NCI-H1694 (cell line): ENCODE measurements at regions not wholly inside any gene's neighbourhood (a gene's known extent, or its start where the extent isn't known, plus 50 kb on each side); places are given as distances from the start of the nearest gene placed in this dataset.
"Not testable (repeated sequence)": the region's sequence is repeated elsewhere in the genome, so short reads cannot be mapped to it uniquely, and the experiment has no call there.

Experiments used
- DNase-seq: peaks from one replicate; lab custom pipeline; 2025; lab: John Stamatoyannopoulos, UW

DNA sequence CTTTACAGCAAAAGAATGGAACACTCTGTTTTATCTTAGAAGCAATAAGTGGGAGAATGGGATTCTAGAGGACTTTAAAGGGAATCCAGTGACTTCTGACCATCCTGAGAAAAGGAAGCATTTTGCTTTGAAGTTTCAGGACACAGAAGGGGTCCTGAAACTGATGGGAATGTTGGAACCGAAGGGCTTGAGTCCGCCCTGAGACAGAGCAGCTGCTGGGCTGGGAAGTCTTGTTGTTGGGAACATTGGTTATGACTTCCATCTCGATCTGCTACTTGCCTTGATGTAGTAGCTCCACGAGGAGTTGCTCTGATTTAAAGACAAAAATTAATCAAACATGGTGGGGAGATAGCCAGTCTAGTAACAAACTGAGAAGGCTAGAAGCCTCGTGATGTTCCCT is 177.6 kb downstream of the JCAD start:
- no peak for DNase-seq

DNA sequence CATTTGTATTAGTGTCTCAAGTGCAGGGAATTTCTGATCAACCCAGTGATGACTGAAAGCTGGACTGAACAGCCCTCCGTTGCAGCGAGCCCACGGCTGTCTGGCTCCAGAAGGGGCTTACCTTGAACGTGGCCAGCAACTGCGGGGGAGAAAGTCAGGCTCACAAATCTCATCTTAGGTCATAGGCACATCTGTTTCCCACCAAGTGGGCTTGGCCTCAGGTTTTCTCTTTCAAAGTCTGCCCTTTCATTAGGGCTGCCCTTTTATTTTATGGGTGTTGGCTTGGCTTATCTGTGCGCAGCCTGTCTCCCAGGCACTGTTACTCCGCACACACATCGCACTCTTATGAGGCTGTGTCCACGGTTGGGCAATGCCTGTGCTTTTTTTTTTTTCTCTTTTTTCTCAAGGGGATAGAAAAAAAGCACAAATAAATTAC is 178.0 kb downstream of the JCAD start:
- no peak for DNase-seq

DNA sequence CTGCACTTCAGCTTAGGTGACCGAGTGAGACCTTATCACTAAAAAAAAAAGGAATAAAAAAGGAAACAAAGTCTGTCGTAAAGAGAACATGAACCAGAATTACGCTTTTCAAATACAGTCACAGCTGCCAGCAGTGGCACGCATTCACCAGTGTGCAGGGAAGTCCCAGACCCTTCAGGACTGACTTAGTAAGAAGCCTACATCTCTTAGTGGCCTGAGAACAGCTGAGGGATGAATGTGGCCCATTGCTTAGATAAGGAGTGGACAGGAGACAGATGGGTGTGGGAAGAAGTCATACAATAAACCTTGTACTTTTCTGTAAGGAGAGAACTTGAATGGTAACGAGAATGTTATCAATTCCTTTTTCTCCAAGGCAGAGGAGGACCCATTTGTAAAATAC is 178.5 kb downstream of the JCAD start:
- DNase-seq: no peak

DNA sequence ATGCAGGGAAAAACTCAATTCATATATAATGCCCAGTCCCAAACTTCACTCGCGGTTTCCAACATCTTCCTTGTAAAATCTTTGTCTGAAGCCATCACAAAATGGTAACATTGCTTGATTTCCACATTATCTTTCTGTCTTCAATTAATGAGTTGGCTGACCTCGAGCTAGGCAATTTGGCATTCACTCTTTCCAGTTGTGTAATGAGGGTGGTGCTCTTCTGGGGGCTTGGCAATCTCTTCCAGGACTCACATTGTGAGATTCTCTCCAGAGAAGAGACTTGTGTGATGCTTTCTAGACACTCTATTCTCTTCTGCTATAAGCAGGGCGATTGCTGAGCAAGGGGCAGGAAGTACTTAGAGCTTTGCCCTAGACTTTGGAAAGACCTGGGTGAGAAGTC is 179.5 kb downstream of the JCAD start:
- DNase-seq: no peak

DNA sequence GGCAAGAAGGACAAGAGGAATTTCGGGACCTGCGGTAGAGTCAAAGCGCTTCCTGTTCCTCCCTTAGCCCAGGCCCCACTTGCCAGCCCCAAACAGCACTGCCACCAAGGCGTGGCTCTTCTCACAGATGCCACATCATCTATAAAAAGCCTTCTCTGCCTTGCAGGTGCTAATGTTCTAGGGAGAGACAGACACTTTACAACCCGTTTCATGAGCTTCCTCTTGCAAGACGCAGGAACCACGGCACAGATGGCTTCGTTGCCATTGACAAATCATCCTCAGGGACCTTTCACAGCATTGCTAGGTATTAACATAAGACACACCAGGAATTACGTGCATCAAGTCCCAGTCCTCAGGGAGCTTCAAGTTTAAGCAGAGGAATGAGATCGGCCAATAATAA is 180.9 kb downstream of the JCAD start:
- DNase-seq: no peak

DNA sequence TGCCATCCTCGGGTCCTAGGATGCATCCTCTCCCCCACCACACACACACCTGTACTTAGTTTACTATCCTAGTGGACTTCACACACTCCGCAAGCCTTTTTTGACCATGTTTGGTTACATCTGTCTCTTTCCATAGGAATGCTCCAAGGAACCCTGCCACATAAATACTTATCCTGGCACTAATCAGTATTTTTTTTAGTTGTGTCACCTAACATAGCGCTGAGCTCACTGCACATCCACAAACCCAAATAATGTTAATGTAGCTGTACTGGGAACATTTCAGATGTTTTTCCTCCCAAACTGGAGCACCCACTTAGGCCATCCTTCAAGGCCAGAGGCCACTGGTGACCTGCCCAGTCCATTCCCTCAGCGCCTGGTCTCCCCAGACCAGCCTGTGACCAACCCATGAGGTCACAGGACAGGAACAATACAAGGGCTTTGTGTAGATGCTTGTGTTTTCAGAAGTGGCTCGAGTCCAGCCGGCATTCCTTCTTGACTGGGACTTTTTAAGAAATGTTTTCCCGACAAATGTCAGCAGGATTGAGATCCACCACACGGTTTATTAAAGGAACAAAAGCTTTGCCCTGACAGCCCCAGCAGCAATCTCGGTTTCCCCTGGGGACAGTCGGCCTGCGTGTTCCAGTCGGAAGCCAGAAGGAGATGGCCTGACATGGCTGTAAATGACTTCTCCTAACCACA is 181.4 kb downstream of the JCAD start:
- DNase-seq: no peak

DNA sequence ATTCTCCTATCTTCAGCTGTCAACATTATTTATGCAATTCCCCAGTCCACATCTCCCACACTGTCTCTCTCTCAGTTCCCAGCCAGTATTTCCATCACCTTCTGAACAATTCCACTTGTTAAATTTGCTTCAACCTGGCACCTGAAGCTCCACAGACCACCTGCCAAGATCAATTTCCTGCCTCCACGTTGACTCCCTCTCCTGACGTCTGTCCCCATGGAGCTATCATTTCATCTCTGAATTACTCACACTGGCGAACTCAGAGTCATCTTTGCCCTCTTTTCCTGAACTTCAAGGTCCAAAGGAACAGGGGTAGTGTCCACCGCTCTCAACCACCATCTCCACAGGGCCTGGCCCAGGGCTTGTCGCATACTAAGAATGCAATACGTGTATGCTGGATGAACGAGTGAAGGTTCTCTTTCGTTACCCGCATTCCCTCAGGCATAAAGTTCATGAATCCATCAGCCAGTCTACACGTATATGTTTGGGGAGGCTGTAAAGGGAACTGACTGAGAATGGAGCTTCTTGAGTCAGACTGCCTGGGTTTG is 183.3 kb downstream of the JCAD start:
- DNase-seq: no peak

DNA sequence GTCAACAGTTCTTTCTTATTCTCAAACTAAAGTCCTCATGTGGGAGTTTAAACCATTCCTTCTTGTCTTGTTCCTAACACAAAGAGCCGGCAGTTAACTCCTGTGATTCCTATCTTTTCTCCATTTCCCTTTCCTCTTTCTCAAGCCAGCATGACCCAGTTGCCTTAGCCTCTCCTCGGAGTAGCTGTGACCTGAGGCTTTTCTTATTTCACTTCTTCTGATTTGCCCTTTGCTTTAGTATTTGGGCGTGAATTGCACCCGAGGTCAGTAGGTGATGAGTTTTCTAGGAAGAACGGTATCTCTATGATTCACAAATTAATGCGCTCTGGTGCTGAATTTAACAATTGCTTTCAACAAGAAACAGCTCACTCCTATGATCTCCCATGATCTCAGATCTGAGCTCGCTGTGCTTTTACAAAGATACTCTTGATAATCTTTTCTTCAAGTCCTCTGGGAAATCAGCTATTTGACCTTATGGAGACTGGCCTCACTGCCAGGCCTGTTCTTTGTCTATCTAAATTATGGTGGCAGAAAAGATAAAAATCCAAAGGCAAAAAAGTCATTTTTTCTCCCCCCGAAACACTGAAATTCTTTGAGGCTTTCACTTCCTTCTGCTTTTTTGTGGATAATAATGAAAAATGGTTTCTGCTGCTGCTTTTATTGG is 184.6 kb downstream of the JCAD start:
- no peak for DNase-seq

DNA sequence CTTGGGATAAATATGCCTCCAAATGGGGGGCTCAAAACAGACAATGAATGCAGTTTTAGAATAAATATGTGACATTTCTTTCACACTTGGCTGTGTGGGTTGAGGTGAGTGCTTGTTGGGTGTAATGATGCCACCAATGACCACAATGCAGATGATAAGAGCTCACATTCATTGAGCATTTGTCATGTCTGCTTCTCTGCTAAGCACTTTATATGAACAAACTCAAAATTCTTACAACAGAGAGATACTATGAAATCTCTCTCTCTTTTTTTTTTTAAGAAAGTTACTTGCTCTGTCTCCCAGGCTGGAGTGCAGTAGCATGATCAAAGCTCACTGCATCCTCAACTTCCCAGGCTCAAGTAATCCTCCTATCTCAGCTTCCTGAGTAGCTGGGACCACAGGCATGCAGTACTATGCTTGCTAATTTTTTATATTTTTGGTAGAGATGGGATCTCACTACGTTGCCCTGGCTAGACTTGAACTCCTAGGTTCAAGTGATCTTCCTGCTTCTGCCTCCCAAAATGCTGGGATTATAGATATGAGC is 185.4 kb downstream of the JCAD start:
- no peak for DNase-seq

DNA sequence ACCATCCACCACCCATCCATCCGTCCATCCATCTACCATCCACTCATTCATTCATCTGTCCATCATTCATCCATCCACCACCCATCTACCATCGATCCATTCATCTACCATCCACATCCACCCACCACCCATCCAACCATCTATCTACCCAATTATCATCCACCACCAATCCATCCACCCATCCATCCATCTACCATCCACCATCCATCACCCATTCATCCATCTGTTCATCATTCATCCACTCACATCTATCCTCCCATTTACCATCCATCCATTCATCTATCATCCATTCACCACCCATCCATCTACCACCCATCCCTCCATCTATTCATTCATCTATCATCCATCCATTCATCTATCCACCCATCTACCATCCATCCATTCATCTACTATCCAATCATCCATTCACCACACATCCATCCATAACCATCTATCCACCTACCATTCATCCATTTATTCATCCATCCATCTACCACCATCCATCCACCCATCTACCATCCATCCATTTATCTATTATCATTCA is 188.8 kb downstream of the JCAD start:
- no peak for DNase-seq

DNA sequence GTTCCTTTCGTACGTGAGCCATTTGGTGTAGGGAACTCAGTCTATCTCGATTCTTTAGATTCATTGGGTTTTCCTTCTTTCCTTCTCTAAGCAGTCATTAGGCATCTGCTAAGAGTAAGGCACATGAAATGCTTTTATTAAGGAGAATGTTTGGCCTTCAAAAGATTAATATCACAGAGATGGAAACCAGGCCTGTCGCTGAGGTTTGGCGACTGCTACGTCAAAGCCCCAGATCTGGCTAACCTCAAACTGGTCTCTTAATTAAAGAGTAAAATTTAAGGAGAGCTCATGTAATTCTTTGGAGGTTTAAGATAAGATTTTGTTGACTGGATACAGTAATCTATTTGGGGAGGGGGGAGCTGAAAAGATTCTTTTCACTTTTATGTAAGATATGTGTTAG is 189.8 kb downstream of the JCAD start:
- DNase-seq: no peak

DNA sequence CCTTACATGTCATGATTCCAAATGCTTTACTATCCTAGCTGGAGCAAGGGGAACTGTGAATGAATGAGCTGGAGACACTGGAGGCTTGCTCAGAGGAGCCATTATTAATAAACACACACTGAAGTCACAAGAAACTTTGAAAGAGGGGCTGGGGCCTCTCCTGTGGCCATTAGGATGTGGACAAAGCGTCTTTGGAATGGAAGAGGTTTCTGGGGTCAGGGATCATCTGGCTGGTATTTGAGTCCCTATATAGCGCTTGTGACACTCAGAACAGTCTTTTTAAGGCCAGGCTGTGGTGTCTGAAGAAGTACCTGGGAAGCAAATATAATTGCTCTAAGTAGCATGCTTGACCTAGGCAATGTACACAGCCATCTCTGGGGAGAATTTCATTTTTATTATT is 193.0 kb downstream of the JCAD start:
- DNase-seq: no peak

DNA sequence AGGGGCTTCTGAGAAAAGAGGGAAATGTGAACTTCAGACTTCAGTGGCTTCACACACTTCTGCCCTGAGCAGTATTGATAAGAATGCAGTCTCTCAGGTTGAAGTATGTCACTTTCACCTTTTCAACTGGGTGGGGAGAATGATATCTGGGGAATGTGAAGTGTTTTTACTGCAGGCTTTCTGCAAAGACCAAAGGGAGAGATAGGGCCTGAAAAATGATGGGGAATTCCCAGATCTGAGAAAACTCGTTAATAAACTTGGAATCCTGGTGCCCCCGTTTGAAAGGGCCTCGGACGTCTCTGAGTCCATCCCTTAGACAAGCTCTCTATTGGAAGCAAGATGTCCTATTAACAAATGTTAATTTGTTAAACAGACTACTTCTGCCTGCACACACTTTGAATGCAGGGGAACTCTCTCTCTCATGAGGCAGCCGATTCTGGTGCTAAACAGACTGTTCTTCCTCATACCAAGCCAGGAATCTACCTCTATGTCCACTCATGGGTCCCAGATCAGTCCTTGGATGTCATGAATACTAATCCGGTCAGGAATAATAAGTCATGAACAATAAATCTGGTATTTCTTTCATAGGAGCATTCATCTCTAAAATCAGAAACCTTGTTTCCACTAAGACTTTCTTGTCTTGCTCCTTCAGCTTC is 193.6 kb downstream of the JCAD start:
- DNase-seq: no peak

DNA sequence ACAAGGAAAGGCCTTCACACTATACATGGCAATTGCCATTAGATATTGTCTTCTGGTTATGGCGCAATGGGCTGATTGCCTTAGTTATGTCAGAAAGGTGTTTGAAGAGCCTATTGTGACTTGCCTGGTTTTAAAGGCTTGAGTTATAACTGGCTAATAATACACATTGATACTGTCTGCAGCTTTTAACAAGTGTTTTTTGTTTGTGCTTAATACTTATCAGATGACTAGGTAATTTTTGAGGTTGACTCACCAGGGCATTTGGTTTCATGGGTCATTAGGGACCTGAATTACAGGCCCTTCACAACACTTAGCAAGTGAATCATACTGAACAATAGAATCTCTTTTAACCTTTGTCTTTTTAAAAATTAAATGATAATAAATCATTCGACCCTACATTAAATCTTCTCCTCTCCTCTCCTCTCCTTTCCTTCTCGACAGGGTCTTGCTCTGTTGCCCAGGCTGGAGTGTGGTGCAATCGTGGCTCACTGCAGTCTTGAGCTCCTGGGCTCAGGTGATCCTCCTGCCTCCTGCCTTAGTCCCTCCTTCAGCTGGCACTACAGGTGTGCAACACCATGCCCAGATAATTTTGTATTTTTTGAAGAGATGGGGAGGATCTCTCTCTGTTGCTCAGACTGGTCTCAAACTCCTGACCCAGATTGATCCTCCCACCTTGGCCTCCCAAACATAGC is 196.3 kb downstream of the JCAD start:
- DNase-seq: no peak

DNA sequence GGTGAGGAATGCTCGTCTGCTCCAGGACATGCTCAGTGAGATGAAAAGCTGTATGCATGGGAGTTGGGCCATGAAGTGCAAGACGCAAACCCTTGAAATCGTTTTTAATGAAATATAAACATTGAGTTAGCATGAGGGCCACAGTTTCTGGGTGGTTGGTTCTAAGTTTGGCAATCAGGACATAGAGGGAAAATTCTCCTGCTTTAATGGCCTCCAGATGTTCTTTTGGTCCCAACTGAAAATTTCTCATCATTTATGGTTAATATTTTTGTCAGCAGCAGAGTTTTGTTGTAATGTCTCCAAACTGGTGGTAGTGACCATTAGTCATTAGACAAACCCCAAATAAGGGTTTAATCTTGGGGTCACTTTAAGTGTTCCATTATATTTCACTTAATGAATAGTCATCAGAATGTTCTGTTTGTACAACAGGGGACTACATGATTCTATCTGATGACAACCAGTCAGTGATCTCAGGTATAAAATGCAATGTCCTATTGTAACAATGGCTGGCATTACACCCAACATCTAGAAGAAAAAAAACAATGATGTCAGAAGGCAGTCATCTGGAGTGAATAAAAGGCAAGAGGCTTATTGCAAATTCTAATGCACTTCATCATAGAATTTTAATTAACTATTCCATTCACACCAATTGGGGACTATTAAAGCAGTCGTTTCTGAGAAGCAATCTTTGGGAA is 197.4 kb downstream of the JCAD start:
- no peak for DNase-seq

DNA sequence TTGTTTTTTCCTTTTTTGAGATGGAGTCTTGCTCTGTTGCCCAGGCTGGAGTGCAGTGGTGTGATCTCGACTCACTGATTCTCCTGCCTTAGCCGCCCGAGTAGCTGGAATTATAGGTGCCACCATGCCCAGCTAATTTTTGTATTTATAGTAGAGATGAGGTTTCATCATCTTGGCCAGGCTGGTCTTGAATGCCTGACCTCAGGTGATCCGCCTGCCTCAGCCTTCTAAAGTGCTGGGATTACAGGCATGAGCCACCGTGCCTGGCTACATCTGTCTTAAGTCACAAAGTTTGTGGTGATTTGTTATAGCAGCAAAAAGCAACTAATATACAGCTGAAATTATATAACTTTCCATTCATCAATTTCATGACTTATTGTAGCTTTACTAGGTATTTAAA is 198.2 kb downstream of the JCAD start:
- DNase-seq: not testable (repeated sequence)

DNA sequence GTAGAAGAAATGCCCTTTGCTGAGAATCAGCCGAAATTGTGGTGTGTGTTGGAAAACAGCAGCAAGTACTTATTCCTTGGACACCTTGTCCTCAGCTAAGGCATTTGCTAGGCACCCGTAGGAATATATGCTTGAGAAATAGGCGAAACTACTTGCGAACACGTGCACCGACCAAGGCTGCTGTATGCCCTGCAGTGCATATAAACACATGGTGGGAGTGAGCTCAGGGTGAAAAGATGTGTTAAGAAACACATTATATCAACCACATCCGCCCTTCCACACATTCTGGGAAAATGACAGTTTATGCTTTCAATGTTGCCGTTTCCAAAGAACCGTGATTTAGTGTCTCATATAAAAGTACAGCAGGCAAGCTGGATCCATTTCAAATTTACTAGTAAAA is 199.2 kb downstream of the JCAD start:
- DNase-seq: no peak

DNA sequence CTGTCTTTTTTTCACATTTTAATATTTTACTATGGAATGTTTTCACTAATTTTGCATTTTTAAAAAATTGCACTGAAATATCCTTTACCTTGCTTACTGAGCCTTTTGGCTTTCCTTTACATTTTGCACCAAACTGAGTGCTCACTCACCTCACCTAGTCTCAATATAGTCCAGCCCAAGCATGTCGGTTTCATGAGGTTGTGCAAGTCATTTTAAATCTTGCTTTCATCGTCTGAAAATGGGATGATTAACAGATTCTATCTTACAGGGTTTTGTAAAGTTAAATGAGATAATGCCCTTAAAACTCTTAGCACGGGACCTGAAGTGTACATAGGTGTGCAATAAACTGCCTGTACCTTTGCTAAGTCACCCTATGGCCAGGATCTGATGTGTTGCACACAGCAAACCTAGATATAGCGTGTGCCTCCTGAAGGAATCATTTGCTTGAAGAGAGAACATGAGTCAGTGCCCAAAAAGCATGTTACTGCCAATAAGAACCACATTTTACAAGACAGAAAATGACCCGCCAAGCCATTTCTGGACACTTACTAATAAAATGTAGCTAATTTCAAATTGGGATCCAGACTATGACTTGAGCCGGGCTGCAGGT is 199.8 kb downstream of the JCAD start:
- DNase-seq: no peak

DNA sequence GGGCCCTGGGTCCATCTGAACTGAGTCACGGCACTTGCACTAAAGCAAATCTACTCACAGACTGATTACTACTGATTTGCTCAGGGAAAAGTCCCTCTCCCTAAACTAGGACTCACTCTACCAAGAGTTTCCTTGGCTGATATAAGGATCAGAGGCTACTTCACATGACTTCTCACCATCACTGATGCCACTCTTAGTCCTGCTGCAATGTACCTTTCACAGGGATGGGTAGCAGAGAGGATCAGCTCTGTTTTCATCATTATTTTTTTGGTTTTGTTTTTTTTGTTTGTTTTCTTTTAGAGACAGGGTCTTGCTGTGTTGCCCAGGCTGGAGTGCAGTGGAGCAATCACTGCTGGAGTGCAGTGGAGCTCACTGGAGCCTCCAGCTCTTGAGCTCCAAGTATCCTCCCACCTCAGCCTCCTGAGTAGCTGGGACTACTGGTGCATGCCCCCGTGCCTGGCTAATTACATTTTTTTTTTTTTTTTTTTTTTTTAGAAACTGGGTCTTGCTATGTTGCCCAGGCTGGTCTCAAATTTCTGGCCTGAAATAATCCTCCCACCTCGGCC is 200.6 kb downstream of the JCAD start:
- DNase-seq: no peak

DNA sequence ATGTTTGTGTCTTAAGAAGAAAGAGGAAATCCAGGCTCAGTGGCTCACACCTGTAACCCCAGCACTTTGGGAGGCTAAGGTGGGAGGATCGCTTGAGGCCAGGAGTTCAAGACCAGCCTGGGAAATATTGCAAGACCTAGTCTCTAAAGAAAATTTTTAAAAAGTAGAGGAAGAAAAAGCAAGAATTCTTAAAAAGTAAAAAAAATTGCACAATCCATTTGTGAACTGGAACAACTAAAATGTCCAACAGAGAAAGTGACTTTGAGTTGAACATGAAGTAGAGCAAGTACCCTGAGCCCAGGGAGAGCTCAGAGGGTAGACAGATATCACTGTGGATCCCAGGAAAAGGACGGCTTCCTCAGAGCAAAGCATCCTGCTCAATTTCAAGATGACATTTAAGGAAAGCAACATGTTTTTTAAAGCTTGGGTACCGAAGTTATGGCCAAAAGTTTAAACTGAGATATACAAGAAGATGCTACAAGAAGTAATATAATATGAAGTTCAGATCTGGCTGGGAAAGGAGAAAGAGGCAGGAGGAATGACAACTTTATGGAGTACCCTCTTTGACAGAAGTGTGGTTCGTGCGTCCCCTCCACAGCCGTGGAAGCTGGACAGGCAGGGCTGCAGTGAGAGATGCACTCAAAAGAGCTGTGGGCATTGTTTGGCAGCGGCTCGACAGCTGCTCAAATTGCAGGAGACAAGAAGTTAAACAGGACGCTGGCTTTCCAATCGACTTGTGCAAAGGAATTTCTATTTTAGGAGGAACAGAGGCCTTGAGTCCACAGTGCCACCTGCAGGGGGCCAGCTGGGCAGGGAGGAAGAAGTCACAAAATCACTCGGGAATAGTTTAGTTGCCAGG is 201.3 kb downstream of the JCAD start:
- no peak for DNase-seq
